GM23338 (cell line): ENCODE measurements at regions not wholly inside any gene's neighbourhood (a gene's known extent, or its start where the extent isn't known, plus 50 kb on each side); places are given as distances from the start of the nearest gene placed in this dataset.

Source experiments
- ATAC-seq: fragments of 200-7000 bp; cut with Tn5 transposase; 3 replicates; pipeline ENCODE4 v1.9.1; 2020
- DNase-seq: peaks from one replicate; pipeline ENCODE4 v3.0.0-alpha.2; 2015; ENCODE audit warnings: low spot score
- H2AFZ ChIP-seq: fragments of 200-600 bp; sonication (generic); 2 replicates; pipeline ENCODE4 v1.8.0; 2016; ENCODE audit warnings: antibody characterized with exemption, mild to moderate bottlenecking, moderate library complexity
- H3F3A ChIP-seq: fragments of 200-600 bp; sonication (generic); replicated peaks from 2 replicates; pipeline ENCODE4 v1.8.0; 2017; ENCODE audit warnings: antibody characterized with exemption, mixed run types, low read depth
- H3K27ac ChIP-seq: fragments of 200-600 bp; sonication (generic); 2 replicates; pipeline ENCODE4 v1.6.1; 2016; ENCODE audit warnings: low read depth
- H3K27me3 ChIP-seq: fragments of 200-600 bp; sonication (generic); 2 replicates; pipeline ENCODE4 v1.8.0; 2016; ENCODE audit warnings: mild to moderate bottlenecking, mixed run types, moderate library complexity; ENCODE audit not compliant: insufficient read depth
- H3K36me3 ChIP-seq: fragments of 200-600 bp; sonication (generic); 2 replicates; pipeline ENCODE4 v1.8.0; 2016; ENCODE audit warnings: mild to moderate bottlenecking; ENCODE audit not compliant: insufficient read depth
- H3K4me1 ChIP-seq: fragments of 200-600 bp; sonication (generic); 2 replicates; pipeline ENCODE4 v1.8.0; 2016; ENCODE audit warnings: mild to moderate bottlenecking, moderate library complexity; ENCODE audit not compliant: insufficient read depth
- H3K4me2 ChIP-seq: fragments of 200-600 bp; sonication (generic); 2 replicates; pipeline ENCODE4 v1.7.1; 2017; ENCODE audit warnings: mixed run types
- H3K4me3 ChIP-seq: fragments of 200-600 bp; sonication (generic); 2 replicates; pipeline ENCODE4 v1.6.1; 2016; ENCODE audit warnings: mixed run types
- H3K79me2 ChIP-seq: fragments of 200-600 bp; sonication (generic); replicated peaks from 2 replicates; pipeline ENCODE4 v1.8.0; 2017; ENCODE audit warnings: mild to moderate bottlenecking; ENCODE audit not compliant: insufficient read depth
- H3K9me2 ChIP-seq: fragments of 200-600 bp; sonication (generic); 2 replicates; pipeline ENCODE4 v1.8.0; 2017; ENCODE audit not compliant: insufficient read depth
- H4K20me1 ChIP-seq: fragments of 200-600 bp; sonication (generic); replicated peaks from 2 replicates; pipeline ENCODE4 v1.8.0; 2017; ENCODE audit warnings: mild to moderate bottlenecking; ENCODE audit not compliant: insufficient read depth
- H3K27ac Mint-ChIP-seq: 2 replicates; pipeline ENCODE4 v1.8.0; 2020; ENCODE audit warnings: inconsistent platforms, mild to moderate bottlenecking, moderate library complexity, mixed read lengths
- H3K27me3 Mint-ChIP-seq: 3 replicates; pipeline ENCODE4 v1.8.0; 2022; ENCODE audit warnings: low read depth, mild to moderate bottlenecking, moderate library complexity, mixed read lengths, inconsistent platforms; ENCODE audit not compliant: insufficient read depth, poor library complexity
- H3K36me3 Mint-ChIP-seq: 3 replicates; pipeline ENCODE4 v1.8.0; 2021; ENCODE audit warnings: low read depth, mild to moderate bottlenecking, inconsistent platforms, moderate library complexity, mixed read lengths
- H3K4me1 Mint-ChIP-seq: 3 replicates; pipeline ENCODE4 v1.8.0; 2020; ENCODE audit warnings: mild to moderate bottlenecking, inconsistent platforms, mixed read lengths
- H3K4me3 Mint-ChIP-seq: 3 replicates; pipeline ENCODE4 v1.8.0; 2021; ENCODE audit warnings: moderate library complexity, mild to moderate bottlenecking, inconsistent platforms, mixed read lengths
- H3K9me3 Mint-ChIP-seq: 3 replicates; pipeline ENCODE4 v1.8.0; 2020; ENCODE audit warnings: moderate library complexity, mild to moderate bottlenecking, inconsistent platforms, mixed read lengths
- CREB1 ChIP-seq: fragments of 250-450 bp; sonication (Bioruptor Pico); IDR thresholded peaks from 2 replicates; pipeline ENCODE4 v1.5.0; 2020; ENCODE audit warnings: low read depth, mild to moderate bottlenecking, moderate library complexity
- EZH2phosphoT487 ChIP-seq: fragments of 200-600 bp; sonication (generic); IDR thresholded peaks from one replicate; pipeline ENCODE4 v1.8.1; 2018; ENCODE audit warnings: antibody characterized with exemption; ENCODE audit not compliant: unreplicated experiment
- JUNB ChIP-seq: IDR thresholded peaks from one replicate; pipeline ENCODE4 v1.6.1; 2016; ENCODE audit warnings: antibody characterized with exemption; ENCODE audit not compliant: unreplicated experiment
- ZNF114 ChIP-seq: fragments of 250-450 bp; sonication (Bioruptor Pico); IDR thresholded peaks from 2 replicates; pipeline ENCODE4 v1.5.0; 2020; ENCODE audit warnings: mild to moderate bottlenecking, moderate library complexity
- ZNF462 ChIP-seq: fragments of 250-450 bp; sonication (Bioruptor Pico); IDR thresholded peaks from 2 replicates; pipeline ENCODE4 v1.5.0; 2020; ENCODE audit warnings: mild to moderate bottlenecking, moderate library complexity

- TF ChIP-seq EZH2phosphoT487: no peak
- TF ChIP-seq JUNB: no peak
- no peak for TF ChIP-seq CREB1 (CRISPR knock-in tag)
Measured at GRCh38 chr21:35202431-35202830, 153.3 kb upstream of the RUNX1 start (continued).

- no peaks in the 10 kb centered on the region for H3K36me3 Mint-ChIP-seq
- no peaks in the 10 kb centered on the region for H3K27me3 Mint-ChIP-seq
- Histone ChIP-seq H3K4me1 (no peaks in the 10 kb centered on the region), H3K27ac (no peak overlapping the region), H3F3A (no peaks in the 10 kb centered on the region), H2AFZ (no peak overlapping the region), H3K36me3 (no peaks in the 10 kb centered on the region), H3K4me2 (no peak overlapping the region), H3K9me2 (peaks cover 8% of the 10 kb centered on the region; the same call in 1 of the 2 replicates), H3K4me3 (no peak overlapping the region), H3K79me2 (no peaks in the 10 kb centered on the region), H4K20me1 (no peaks in the 10 kb centered on the region), H3K27me3 (no peaks in the 10 kb centered on the region)
- ATAC-seq (no peak), DNase-seq (no peak)
- H3K9me3 Mint-ChIP-seq: no peaks in the 10 kb centered on the region
- TF ChIP-seq ZNF462 (CRISPR knock-in tag) (no peak), EZH2phosphoT487 (no peak), CREB1 (CRISPR knock-in tag) (no peak), ZNF114 (no peak)
- H3K4me1 Mint-ChIP-seq: peaks cover 18% of the 10 kb centered on the region; the same call in 2 of the 3 replicates
- H3K4me3 Mint-ChIP-seq: no peak overlapping the region
- H3K27ac Mint-ChIP-seq: no peak overlapping the region
Measured at GRCh38 chr21:35201799-35202198, 152.7 kb upstream of the RUNX1 start.
